Loucy (cell line): ENCODE measurements at regions not wholly inside any gene's neighbourhood (a gene's known extent, or its start where the extent isn't known, plus 50 kb on each side); places are given as distances from the start of the nearest gene placed in this dataset.

Experiments
- CTCF ChIP-seq: fragments of 200-600 bp; sonication (generic); conservative IDR thresholded peaks from 2 replicates; pipeline ENCODE4 v1.5.1; 2014; ENCODE audit warnings: mild to moderate bottlenecking, antibody characterized with exemption, low read length
- EZH2phosphoT487 ChIP-seq: fragments of 200-600 bp; IDR thresholded peaks from 2 replicates; pipeline ENCODE4 v1.6.1; 2018; ENCODE audit warnings: antibody characterized with exemption, mild to moderate bottlenecking, moderate library complexity, borderline replicate concordance

- TF ChIP-seq CTCF, result no peak
- no peak for TF ChIP-seq EZH2phosphoT487
These were observed 81.7 kb upstream of the PRB2 start for GRCh38 chr12:11477110-11477509.
